Mammary epithelial cell (primary cell): ENCODE measurements at regions not wholly inside any gene's neighbourhood (a gene's known extent, or its start where the extent isn't known, plus 50 kb on each side); places are given as distances from the start of the nearest gene placed in this dataset.

Experiments
- EZH2 ChIP-seq: IDR thresholded peaks from 2 replicates; pipeline ENCODE4 v1.6.1; 2012; ENCODE audit warnings: low read length, inconsistent platforms, borderline replicate concordance
- TF ChIP-seq, protein P1 (sequence below), 2 donors: IDR thresholded peaks in 1 of 2; conservative IDR thresholded peaks in 1 of 2; 2 replicates each; pipeline ENCODE4 v1.5.1; 2011 to 2012; ENCODE audit warnings: inconsistent platforms in 2 of 2, low read length in 2 of 2, mild to moderate bottlenecking in 2 of 2, control low read depth in 1 of 2, low read depth in 1 of 2; ENCODE audit not compliant: insufficient read depth in 1 of 2; ENCODE audit errors: extremely low read depth in 1 of 2

DNA sequence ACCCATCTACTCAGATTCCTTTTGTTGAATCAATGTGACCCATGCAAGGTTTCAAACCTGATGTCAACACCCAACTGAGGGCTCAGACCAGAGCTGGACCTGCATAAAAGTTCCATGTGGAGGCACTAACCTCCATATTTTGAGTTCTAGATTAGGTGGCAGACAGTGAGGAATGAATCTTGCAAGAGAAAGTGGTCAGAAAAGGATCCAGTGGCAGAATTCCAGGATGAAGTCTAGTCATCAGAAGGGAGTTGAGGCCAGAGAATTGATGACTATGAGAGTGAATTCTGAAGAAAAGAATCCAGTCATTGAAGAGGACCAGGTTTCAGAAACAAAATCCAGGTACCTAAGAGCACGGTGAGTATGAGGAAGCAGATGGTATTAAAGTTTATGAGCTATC, 205.1 kb upstream of the RGMB start:
- TF ChIP-seq EZH2 = no peak
- TF ChIP-seq, protein P1, sequence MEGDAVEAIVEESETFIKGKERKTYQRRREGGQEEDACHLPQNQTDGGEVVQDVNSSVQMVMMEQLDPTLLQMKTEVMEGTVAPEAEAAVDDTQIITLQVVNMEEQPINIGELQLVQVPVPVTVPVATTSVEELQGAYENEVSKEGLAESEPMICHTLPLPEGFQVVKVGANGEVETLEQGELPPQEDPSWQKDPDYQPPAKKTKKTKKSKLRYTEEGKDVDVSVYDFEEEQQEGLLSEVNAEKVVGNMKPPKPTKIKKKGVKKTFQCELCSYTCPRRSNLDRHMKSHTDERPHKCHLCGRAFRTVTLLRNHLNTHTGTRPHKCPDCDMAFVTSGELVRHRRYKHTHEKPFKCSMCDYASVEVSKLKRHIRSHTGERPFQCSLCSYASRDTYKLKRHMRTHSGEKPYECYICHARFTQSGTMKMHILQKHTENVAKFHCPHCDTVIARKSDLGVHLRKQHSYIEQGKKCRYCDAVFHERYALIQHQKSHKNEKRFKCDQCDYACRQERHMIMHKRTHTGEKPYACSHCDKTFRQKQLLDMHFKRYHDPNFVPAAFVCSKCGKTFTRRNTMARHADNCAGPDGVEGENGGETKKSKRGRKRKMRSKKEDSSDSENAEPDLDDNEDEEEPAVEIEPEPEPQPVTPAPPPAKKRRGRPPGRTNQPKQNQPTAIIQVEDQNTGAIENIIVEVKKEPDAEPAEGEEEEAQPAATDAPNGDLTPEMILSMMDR (conservative IDR thresholded peaks at IDR 0.05 in 1 of 2, IDR thresholded peaks at IDR 0.05 in 1 of 2; ENCODE audit: extremely low read depth in 1 of 2, insufficient read depth in 1 of 2, low read depth in 1 of 2, low read length in 2 of 2) = no peak
